ENCODE measurements at regions not wholly inside any gene's neighbourhood (a gene's known extent, or its start where the extent isn't known, plus 50 kb on each side); places are given as distances from the start of the nearest gene placed in this dataset.

GRCh38 chr3:99502871-99503270 lies 135.5 kb upstream of the COL8A1 start:
- no peaks in the 10 kb centered on the region for H3K4me1 ChIP-seq (ENCODE audit: control insufficient read depth, insufficient read depth, low read length)
- Mint-ChIP-seq H3K9me3 (peaks cover 0 to 2% of the 10 kb centered on the region in 2 donors), H3K27ac (no peak overlapping the region), H3K4me3 (no peak overlapping the region), H3K4me1 (no peaks in the 10 kb centered on the region), H3K27me3 (ENCODE audit: low read depth in 2 of 2) (no peaks in the 10 kb centered on the region), H3K36me3 (no peaks in the 10 kb centered on the region)
- ATAC-seq (no peak), DNase-seq (no peak)
- H3K27me3 ChIP-seq (ENCODE audit: control insufficient read depth, insufficient read depth, low read length), result no peaks in the 10 kb centered on the region
- no peaks in the 10 kb centered on the region for H3K36me3 ChIP-seq (ENCODE audit: control insufficient read depth, insufficient read depth, low read length)
- no CpG with 5 or more reads among the region's 1 CpG for WGBS (ENCODE audit: insufficient coverage)
- intact Hi-C loops (cut with micrococcal nuclease), result no loop called here
- H3K27ac ChIP-seq (ENCODE audit: low read length), result no peak overlapping the region
- no peak overlapping the region for H3K4me3 ChIP-seq (ENCODE audit: low read length)
- H3K9me3 ChIP-seq (ENCODE audit: control insufficient read depth, insufficient read depth, low read length), result no peaks in the 10 kb centered on the region
- no peak for TF ChIP-seq CTCF (IDR thresholded peaks at IDR 0.05)

GRCh38 chr3:99500485-99500884 lies 137.9 kb upstream of the COL8A1 start:
- no peak overlapping the region for H3K4me3 Mint-ChIP-seq
- TF ChIP-seq CTCF (IDR thresholded peaks at IDR 0.05), result no peak
- Histone ChIP-seq H3K4me1 (ENCODE audit: control insufficient read depth, insufficient read depth, low read length) (no peaks in the 10 kb centered on the region), H3K27ac (ENCODE audit: low read length) (no peak overlapping the region), H3K27me3 (ENCODE audit: control insufficient read depth, insufficient read depth, low read length) (no peaks in the 10 kb centered on the region), H3K9me3 (ENCODE audit: control insufficient read depth, insufficient read depth, low read length) (no peaks in the 10 kb centered on the region), H3K36me3 (ENCODE audit: control insufficient read depth, insufficient read depth, low read length) (no peaks in the 10 kb centered on the region), H3K4me3 (ENCODE audit: low read length) (no peak overlapping the region)
- peaks cover 0 to 4% of the 10 kb centered on the region in 2 donors for H3K9me3 Mint-ChIP-seq
- 90% methylated on average over 4 of the region's 5 CpGs for WGBS (ENCODE audit: insufficient coverage)
- DNase-seq (no peak), ATAC-seq (no peak)
- no peaks in the 10 kb centered on the region for H3K4me1 Mint-ChIP-seq
- intact Hi-C loops (cut with micrococcal nuclease), result no loop called here
- no peak overlapping the region for H3K27ac Mint-ChIP-seq
- H3K27me3 Mint-ChIP-seq (ENCODE audit: low read depth in 2 of 2), result no peaks in the 10 kb centered on the region
- H3K36me3 Mint-ChIP-seq, result no peaks in the 10 kb centered on the region

- intact Hi-C loops (cut with micrococcal nuclease), result no loop called here
- 50% methylated on average over 4 of the region's 4 CpGs for WGBS (ENCODE audit: insufficient coverage)
- Mint-ChIP-seq H3K27ac (no peak overlapping the region), H3K36me3 (no peaks in the 10 kb centered on the region), H3K27me3 (ENCODE audit: low read depth in 2 of 2) (no peaks in the 10 kb centered on the region), H3K4me1 (no peaks in the 10 kb centered on the region), H3K4me3 (no peak overlapping the region), H3K9me3 (peaks cover 0 to 6% of the 10 kb centered on the region in 2 donors)
- no peak overlapping the region for H3K4me3 ChIP-seq (ENCODE audit: low read length)
- no peaks in the 10 kb centered on the region for H3K9me3 ChIP-seq (ENCODE audit: control insufficient read depth, insufficient read depth, low read length)
- DNase-seq (no peak), ATAC-seq (no peak)
- no peak overlapping the region for H3K27ac ChIP-seq (ENCODE audit: low read length)
- H3K27me3 ChIP-seq (ENCODE audit: control insufficient read depth, insufficient read depth, low read length), result no peaks in the 10 kb centered on the region
- H3K4me1 ChIP-seq (ENCODE audit: control insufficient read depth, insufficient read depth, low read length), result no peaks in the 10 kb centered on the region
- no peaks in the 10 kb centered on the region for H3K36me3 ChIP-seq (ENCODE audit: control insufficient read depth, insufficient read depth, low read length)
- no peak for TF ChIP-seq CTCF (IDR thresholded peaks at IDR 0.05)
Observed at GRCh38 chr3:99499235-99500158, 138.9 kb upstream of the COL8A1 start.

Measured in natural killer cell (primary cell).